Neural progenitor cell (in vitro differentiated cells): ENCODE measurements at regions not wholly inside any gene's neighbourhood (a gene's known extent, or its start where the extent isn't known, plus 50 kb on each side); places are given as distances from the start of the nearest gene placed in this dataset.

Source experiments
- EZH2 ChIP-seq: fragments of 200-600 bp; sonication (generic); IDR thresholded peaks from 2 replicates; pipeline ENCODE4 v1.6.1; 2017; ENCODE audit warnings: antibody characterized with exemption, mild to moderate bottlenecking, moderate library complexity
- EZH2phosphoT487 ChIP-seq: fragments of 200-600 bp; sonication (generic); IDR thresholded peaks from 2 replicates; pipeline ENCODE4 v1.6.1; 2017; ENCODE audit warnings: antibody characterized with exemption
- TF ChIP-seq, protein P1 (sequence below): fragments of 200-600 bp; sonication (generic); IDR thresholded peaks from 2 replicates; pipeline ENCODE4 v1.5.1; 2017; ENCODE audit warnings: antibody characterized with exemption, mild to moderate bottlenecking

DNA sequence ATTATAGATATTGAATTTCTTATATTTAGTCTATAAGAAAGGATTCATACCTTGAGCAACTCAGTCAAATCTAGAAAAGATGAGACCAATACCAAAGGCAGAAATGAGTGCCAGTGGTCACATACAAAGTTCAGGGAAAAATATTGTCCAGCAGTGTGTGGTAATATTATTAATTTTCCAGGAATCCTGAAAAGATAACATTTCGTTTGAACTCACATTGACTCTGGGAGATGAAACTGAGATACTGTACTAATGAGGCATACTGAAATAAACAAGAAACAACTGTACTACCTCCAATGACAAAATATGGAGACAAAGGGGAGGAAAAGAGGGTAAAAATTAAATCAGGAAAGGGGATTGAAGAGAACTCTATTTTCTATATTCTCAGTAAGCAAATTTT is 212.4 kb downstream of the TRAM1L1 start:
- TF ChIP-seq, protein P1, sequence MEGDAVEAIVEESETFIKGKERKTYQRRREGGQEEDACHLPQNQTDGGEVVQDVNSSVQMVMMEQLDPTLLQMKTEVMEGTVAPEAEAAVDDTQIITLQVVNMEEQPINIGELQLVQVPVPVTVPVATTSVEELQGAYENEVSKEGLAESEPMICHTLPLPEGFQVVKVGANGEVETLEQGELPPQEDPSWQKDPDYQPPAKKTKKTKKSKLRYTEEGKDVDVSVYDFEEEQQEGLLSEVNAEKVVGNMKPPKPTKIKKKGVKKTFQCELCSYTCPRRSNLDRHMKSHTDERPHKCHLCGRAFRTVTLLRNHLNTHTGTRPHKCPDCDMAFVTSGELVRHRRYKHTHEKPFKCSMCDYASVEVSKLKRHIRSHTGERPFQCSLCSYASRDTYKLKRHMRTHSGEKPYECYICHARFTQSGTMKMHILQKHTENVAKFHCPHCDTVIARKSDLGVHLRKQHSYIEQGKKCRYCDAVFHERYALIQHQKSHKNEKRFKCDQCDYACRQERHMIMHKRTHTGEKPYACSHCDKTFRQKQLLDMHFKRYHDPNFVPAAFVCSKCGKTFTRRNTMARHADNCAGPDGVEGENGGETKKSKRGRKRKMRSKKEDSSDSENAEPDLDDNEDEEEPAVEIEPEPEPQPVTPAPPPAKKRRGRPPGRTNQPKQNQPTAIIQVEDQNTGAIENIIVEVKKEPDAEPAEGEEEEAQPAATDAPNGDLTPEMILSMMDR: no peak
- no peak for TF ChIP-seq EZH2
- TF ChIP-seq EZH2phosphoT487: no peak
